ENCODE measurements at regions not wholly inside any gene's neighbourhood (a gene's known extent, or its start where the extent isn't known, plus 50 kb on each side); places are given as distances from the start of the nearest gene placed in this dataset.

DNA sequence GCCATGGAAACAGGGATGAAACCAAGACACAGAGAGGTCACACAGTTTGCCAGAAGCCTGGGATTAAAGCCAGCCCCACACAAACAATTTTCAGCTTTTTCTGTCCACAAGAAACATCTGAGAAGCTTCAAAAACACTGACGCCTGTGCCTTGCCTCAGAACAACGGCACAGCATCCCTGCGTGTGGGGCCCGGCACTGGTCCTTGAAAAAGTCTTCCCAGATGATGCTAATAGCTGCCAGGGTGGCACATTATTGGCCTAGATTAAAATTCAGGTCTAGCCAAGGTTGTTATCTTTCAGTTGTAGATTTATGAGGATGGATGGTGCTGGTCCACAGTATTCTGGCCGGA is 321.4 kb downstream of the HAPSTR1 start:
- TF ChIP-seq, protein P1, sequence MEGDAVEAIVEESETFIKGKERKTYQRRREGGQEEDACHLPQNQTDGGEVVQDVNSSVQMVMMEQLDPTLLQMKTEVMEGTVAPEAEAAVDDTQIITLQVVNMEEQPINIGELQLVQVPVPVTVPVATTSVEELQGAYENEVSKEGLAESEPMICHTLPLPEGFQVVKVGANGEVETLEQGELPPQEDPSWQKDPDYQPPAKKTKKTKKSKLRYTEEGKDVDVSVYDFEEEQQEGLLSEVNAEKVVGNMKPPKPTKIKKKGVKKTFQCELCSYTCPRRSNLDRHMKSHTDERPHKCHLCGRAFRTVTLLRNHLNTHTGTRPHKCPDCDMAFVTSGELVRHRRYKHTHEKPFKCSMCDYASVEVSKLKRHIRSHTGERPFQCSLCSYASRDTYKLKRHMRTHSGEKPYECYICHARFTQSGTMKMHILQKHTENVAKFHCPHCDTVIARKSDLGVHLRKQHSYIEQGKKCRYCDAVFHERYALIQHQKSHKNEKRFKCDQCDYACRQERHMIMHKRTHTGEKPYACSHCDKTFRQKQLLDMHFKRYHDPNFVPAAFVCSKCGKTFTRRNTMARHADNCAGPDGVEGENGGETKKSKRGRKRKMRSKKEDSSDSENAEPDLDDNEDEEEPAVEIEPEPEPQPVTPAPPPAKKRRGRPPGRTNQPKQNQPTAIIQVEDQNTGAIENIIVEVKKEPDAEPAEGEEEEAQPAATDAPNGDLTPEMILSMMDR (conservative IDR thresholded peaks at IDR 0.05; ENCODE audit: low read length), result no peak
- no peak for TF ChIP-seq EZH2phosphoT487 (IDR thresholded peaks at IDR 0.05; ENCODE audit: borderline replicate concordance)
